NB4 (cell line): ENCODE measurements at regions not wholly inside any gene's neighbourhood (a gene's known extent, or its start where the extent isn't known, plus 50 kb on each side); places are given as distances from the start of the nearest gene placed in this dataset.

Source experiments
- DNase-seq: peaks from one replicate; pipeline ENCODE4 v3.0.0; 2010; ENCODE audit warnings: low read depth
- H3K4me3 ChIP-seq: one replicate; pipeline ENCODE4 v1.5.1; 2011; ENCODE audit warnings: mild to moderate bottlenecking, low read depth, low read length, moderate library complexity
- MYC ChIP-seq: IDR thresholded peaks from 2 replicates; pipeline ENCODE4 v1.6.1; 2011; ENCODE audit warnings: low read depth, low read length
- POLR2A ChIP-seq: IDR thresholded peaks from 2 replicates; pipeline ENCODE4 v1.6.1; 2011; ENCODE audit warnings: mild to moderate bottlenecking; ENCODE audit not compliant: insufficient read length; ENCODE audit errors: extremely low read depth
- TF ChIP-seq, protein P1 (sequence below): IDR thresholded peaks from one replicate; pipeline ENCODE4 v1.5.1; 2012; ENCODE audit warnings: low read depth, low read length
- TF ChIP-seq, protein P2 (sequence below): IDR thresholded peaks from 2 replicates; pipeline ENCODE4 v1.6.1; 2011; ENCODE audit warnings: low read depth, low read length

DNA sequence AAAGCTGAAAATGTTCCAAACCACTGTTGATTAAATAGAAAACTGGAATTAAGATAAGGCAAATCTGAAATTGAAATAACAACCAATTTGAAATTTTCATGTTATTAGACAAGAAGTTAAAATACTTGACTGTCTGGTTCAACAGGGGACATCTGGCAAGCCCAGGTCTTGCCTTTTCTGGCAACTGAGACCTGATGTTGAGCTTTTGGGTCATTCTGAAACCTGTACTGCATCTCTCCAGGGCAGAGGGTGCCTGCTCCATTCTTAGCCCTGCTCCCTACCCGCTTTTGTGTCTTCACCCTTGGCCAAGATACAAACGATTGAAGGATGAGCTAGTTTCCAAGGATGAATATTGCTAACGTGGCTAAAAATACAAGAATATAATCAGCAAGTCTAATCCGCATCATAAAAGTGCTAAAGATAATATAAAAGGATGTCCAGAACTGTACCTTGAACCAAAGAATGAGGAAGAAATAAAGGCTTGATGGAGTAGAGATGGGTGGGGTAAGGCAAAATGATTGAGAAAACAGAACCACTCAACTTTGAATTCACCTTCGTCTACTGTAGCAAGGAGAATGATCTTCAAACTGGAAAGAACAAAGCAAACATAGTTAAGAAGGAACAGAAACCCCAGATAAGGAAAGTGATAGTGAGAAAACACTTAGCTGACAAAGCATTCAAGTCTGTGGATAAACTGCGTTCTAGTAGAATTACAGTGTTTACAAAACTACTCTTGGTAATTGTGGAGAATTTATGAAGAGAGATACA is 109.8 kb upstream of the MAN1A1 start:
- DNase-seq, result no peak
- TF ChIP-seq MYC (no peak), POLR2A (no peak)
- TF ChIP-seq, protein P1, sequence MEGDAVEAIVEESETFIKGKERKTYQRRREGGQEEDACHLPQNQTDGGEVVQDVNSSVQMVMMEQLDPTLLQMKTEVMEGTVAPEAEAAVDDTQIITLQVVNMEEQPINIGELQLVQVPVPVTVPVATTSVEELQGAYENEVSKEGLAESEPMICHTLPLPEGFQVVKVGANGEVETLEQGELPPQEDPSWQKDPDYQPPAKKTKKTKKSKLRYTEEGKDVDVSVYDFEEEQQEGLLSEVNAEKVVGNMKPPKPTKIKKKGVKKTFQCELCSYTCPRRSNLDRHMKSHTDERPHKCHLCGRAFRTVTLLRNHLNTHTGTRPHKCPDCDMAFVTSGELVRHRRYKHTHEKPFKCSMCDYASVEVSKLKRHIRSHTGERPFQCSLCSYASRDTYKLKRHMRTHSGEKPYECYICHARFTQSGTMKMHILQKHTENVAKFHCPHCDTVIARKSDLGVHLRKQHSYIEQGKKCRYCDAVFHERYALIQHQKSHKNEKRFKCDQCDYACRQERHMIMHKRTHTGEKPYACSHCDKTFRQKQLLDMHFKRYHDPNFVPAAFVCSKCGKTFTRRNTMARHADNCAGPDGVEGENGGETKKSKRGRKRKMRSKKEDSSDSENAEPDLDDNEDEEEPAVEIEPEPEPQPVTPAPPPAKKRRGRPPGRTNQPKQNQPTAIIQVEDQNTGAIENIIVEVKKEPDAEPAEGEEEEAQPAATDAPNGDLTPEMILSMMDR, result no peak
- TF ChIP-seq, protein P2, sequence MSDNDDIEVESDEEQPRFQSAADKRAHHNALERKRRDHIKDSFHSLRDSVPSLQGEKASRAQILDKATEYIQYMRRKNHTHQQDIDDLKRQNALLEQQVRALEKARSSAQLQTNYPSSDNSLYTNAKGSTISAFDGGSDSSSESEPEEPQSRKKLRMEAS, result no peak
- H3K4me3 ChIP-seq, result no peak overlapping the region

DNA sequence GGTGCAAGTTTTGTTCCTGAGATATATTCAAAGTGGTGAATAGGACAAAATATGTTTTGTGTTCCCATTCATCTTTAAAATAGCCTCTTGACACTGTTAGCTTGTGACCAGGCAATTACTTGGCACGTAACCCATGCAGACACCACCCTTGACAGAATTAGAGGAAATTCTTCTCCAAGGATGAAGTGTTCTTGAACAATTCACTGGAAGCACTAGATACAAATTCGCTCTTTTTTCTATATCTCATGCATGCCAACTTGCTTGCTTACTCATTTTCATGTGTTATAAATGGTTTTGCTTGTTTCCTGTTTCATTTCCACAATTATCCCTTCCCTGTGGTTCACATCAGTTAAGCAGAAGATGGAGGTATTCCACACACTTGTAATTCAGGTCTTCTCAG is 105.2 kb upstream of the MAN1A1 start:
- DNase-seq, result no peak
- no peak for TF ChIP-seq MYC
- TF ChIP-seq, protein P2, result no peak
- TF ChIP-seq, protein P1, result no peak
- TF ChIP-seq POLR2A, result no peak

DNA sequence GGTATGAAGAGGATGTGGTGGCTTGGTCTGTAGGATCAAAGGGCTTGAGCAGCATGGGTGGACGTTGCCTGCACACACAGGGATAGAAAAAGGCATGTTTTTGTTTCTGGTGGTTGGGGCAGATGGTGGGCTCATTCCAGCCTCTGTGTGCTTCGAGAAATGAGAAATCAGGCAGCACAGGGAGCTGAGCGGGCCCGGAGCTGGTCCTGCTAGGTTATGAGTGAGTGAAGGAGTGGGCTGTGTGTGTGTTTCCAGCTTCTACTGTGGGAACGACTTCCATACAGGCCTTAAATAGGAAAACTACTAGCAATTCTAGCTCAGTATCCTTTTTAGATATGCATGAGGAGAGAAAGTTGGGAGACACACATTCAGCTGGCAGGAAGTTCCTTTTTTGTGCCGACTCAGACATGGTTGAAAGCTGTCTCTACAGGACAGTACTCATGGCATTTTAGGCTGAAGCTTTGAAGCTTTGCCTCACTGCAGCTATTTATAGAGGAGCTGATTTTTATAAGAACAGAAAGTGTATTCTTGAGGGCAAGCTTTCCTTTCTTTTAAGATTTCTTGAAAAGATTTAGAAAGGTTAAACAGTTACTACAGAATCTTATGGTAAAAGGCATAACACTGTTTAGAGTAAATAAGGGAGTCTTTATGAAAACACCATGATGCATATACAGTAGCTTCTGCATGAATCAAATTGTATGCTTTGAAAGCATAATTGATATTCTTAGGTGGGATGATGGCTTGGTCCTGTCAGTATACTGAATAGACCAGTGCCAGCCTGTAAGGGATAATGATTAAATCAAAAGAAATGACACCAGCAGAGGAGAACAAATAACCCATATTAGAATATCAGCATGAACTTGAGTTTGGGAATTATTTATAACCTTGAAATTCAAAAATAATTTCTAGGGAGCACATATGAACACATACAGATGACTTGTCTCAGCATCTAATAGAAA is 104.0 kb upstream of the MAN1A1 start:
- H3K4me3 ChIP-seq, result no peak overlapping the region

More for the DNA sequence above, 105.2 kb upstream of the MAN1A1 start:
- H3K4me3 ChIP-seq, result no peak overlapping the region

DNA sequence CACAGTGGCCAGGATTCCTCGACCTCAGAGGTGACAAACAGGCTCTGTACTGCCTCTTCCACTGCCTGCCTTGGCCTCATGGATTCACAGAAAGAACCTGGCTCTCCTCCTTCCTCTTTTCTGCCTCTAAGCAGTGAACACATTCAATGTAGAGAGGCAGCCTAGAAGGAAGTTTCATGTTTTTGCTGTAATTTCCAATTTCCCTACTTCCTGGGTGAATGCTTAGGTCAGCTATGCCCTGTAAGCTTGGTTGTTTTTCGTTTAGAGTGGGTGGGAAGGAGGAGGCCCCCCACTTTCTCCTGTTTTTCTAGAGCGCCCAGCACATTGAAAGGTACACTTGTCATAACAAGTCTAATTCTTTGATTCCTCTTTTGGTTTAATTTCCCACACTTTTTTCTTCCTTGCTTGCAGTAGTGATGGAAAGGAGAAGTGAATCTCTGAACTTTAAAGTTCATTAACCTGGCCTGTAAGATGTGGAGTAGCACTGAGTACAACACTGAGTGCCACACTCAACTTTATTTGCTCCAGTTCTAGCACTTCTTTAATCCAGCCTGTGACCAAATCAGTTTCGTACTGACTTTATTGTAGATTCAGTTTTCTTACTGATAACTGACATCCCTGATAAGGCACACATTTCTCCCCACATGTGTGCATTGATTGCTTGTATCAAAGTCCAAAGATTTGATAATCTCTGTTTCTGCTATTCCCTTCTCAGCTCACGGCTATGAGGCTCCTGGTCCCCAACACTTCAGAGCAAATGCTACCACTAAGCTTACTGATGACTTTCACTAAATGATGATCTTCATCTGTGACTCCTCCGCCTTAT is 100.0 kb upstream of the MAN1A1 start:
- no peak overlapping the region for H3K4me3 ChIP-seq
- peak; percentile 9 for DNase-seq

More for the DNA sequence above, 104.0 kb upstream of the MAN1A1 start:
- no peak for DNase-seq
- TF ChIP-seq, protein P2, result no peak
- TF ChIP-seq, protein P1, result no peak
- TF ChIP-seq POLR2A (no peak), MYC (no peak)

More for the DNA sequence above, 100.0 kb upstream of the MAN1A1 start:
- TF ChIP-seq, protein P1, result no peak
- TF ChIP-seq POLR2A (no peak), MYC (no peak)
- TF ChIP-seq, protein P2, result no peak
